ENCODE measurements at regions not wholly inside any gene's neighbourhood (a gene's known extent, or its start where the extent isn't known, plus 50 kb on each side); places are given as distances from the start of the nearest gene placed in this dataset.

- Histone ChIP-seq H3K9me3 (no peaks in the 10 kb centered on the region), H3K36me3 (no peaks in the 10 kb centered on the region), H3K27ac (no peak overlapping the region), H3K27me3 (no peaks in the 10 kb centered on the region), H3K4me3 (no peak overlapping the region), H3K4me1 (no peaks in the 10 kb centered on the region)
- WGBS, 2 donors, result 26 to 68% methylated on average over 4 of the region's 4 CpGs
- intact Hi-C loops (cut with DNase I), result no loop called here
- no peak for DNase-seq
- no peak for FAIRE-seq
- no peak for ATAC-seq
- TF ChIP-seq, protein P1, sequence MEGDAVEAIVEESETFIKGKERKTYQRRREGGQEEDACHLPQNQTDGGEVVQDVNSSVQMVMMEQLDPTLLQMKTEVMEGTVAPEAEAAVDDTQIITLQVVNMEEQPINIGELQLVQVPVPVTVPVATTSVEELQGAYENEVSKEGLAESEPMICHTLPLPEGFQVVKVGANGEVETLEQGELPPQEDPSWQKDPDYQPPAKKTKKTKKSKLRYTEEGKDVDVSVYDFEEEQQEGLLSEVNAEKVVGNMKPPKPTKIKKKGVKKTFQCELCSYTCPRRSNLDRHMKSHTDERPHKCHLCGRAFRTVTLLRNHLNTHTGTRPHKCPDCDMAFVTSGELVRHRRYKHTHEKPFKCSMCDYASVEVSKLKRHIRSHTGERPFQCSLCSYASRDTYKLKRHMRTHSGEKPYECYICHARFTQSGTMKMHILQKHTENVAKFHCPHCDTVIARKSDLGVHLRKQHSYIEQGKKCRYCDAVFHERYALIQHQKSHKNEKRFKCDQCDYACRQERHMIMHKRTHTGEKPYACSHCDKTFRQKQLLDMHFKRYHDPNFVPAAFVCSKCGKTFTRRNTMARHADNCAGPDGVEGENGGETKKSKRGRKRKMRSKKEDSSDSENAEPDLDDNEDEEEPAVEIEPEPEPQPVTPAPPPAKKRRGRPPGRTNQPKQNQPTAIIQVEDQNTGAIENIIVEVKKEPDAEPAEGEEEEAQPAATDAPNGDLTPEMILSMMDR (IDR thresholded peaks at IDR 0.05), result no peak
Measured at GRCh38 chr13:82766732-82767321, 1115.4 kb downstream of the SLITRK1 start.

- WGBS, 2 donors, result 88 to 90% methylated on average over 1 of the region's 1 CpG
- TF ChIP-seq, protein P1 (IDR thresholded peaks at IDR 0.05), result no peak
- no peaks in the 10 kb centered on the region for H3K36me3 ChIP-seq
- FAIRE-seq (no peak), ATAC-seq (no peak), DNase-seq (no peak)
- no peak overlapping the region for H3K27ac ChIP-seq
- no peak overlapping the region for H3K4me3 ChIP-seq
- intact Hi-C loops (cut with DNase I), result no loop called here
- H3K27me3 ChIP-seq, result no peaks in the 10 kb centered on the region
- no peaks in the 10 kb centered on the region for H3K4me1 ChIP-seq
- H3K9me3 ChIP-seq, result no peaks in the 10 kb centered on the region
Measured at GRCh38 chr13:82758044-82758443, 1124.2 kb downstream of the SLITRK1 start.

GRCh38 chr13:82751206-82751605, 1131.1 kb downstream of the SLITRK1 start:
- Histone ChIP-seq H3K9me3 (no peaks in the 10 kb centered on the region), H3K27me3 (no peaks in the 10 kb centered on the region), H3K36me3 (no peaks in the 10 kb centered on the region), H3K4me1 (no peaks in the 10 kb centered on the region), H3K27ac (no peak overlapping the region), H3K4me3 (no peak overlapping the region)
- intact Hi-C loops (cut with DNase I), result no loop called here
- DNase-seq, result no peak
- no peak for ATAC-seq
- TF ChIP-seq, protein P1 (IDR thresholded peaks at IDR 0.05), result no peak
- no peak for FAIRE-seq

- ATAC-seq (no peak), FAIRE-seq (no peak), DNase-seq (no peak)
- TF ChIP-seq, protein P1 (IDR thresholded peaks at IDR 0.05), result no peak
- 66 to 76% methylated on average over 3 of the region's 3 CpGs for WGBS, 2 donors
- Histone ChIP-seq H3K27ac (no peak overlapping the region), H3K4me1 (no peaks in the 10 kb centered on the region), H3K36me3 (no peaks in the 10 kb centered on the region), H3K4me3 (no peak overlapping the region), H3K9me3 (no peaks in the 10 kb centered on the region), H3K27me3 (no peaks in the 10 kb centered on the region)
- intact Hi-C loops (cut with DNase I), result no loop called here
Measured at GRCh38 chr13:82749551-82749950, 1132.7 kb downstream of the SLITRK1 start.

DNA sequence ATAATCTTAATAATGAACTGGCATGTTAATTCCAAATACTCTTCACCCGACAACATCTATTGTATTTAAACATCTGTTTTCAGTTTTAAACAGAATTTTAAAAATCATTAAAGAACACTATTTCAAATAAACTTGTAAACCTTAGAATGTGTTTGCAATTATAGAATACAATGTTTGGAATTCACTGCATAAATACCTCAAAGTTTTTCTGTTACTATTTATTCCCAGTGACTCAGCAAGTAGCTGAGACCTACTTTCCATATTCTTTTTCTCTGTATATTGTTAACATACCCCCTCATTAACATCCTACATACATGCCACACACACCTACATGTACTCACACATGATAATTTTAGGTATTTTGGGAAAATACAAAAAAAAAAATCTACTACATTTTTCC, 1134.3 kb downstream of the SLITRK1 start:
- no peaks in the 10 kb centered on the region for H3K36me3 ChIP-seq
- no peaks in the 10 kb centered on the region for H3K27me3 ChIP-seq
- H3K9me3 ChIP-seq, result no peaks in the 10 kb centered on the region
- DNase-seq (no peak), FAIRE-seq (no peak), ATAC-seq (no peak)
- no peak overlapping the region for H3K27ac ChIP-seq
- H3K4me3 ChIP-seq, result no peak overlapping the region
- TF ChIP-seq, protein P1 (IDR thresholded peaks at IDR 0.05), result no peak
- intact Hi-C loops (cut with DNase I), result no loop called here
- WGBS, 2 donors, result 54 to 71% methylated on average over 1 of the region's 1 CpG
- H3K4me1 ChIP-seq, result no peaks in the 10 kb centered on the region

All from pancreas (tissue), 10 donors.